ENCODE measurements at regions not wholly inside any gene's neighbourhood (a gene's known extent, or its start where the extent isn't known, plus 50 kb on each side); places are given as distances from the start of the nearest gene placed in this dataset.

- TF ChIP-seq, protein P1, sequence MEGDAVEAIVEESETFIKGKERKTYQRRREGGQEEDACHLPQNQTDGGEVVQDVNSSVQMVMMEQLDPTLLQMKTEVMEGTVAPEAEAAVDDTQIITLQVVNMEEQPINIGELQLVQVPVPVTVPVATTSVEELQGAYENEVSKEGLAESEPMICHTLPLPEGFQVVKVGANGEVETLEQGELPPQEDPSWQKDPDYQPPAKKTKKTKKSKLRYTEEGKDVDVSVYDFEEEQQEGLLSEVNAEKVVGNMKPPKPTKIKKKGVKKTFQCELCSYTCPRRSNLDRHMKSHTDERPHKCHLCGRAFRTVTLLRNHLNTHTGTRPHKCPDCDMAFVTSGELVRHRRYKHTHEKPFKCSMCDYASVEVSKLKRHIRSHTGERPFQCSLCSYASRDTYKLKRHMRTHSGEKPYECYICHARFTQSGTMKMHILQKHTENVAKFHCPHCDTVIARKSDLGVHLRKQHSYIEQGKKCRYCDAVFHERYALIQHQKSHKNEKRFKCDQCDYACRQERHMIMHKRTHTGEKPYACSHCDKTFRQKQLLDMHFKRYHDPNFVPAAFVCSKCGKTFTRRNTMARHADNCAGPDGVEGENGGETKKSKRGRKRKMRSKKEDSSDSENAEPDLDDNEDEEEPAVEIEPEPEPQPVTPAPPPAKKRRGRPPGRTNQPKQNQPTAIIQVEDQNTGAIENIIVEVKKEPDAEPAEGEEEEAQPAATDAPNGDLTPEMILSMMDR (conservative IDR thresholded peaks at IDR 0.05 in 1 of 2, IDR thresholded peaks at IDR 0.05 in 1 of 2; ENCODE audit: low read depth in 1 of 2, low read length in 2 of 2): no peak
- TF ChIP-seq EZH2 (IDR thresholded peaks at IDR 0.05; ENCODE audit: low read length, missing control alignments): no peak
Observed at GRCh38 chr16:49108611-49109010, 173.0 kb downstream of the CBLN1 start.

All from fibroblast of lung (primary cell).